ENCODE measurements at regions not wholly inside any gene's neighbourhood (a gene's known extent, or its start where the extent isn't known, plus 50 kb on each side); places are given as distances from the start of the nearest gene placed in this dataset.

GRCh38 chr4:179478608-179479007 lies 2036.4 kb upstream of the AGA start:
- no peak for DNase-seq
- no peak for TF ChIP-seq GATA1 (IDR thresholded peaks at IDR 0.05; ENCODE audit: low read depth, low read length)
- TF ChIP-seq POLR2A (IDR thresholded peaks at IDR 0.05; ENCODE audit: low read length) = no peak

GRCh38 chr4:179485781-179486180 lies 2043.5 kb upstream of the AGA start:
- DNase-seq = no peak
- no peak for TF ChIP-seq GATA1 (IDR thresholded peaks at IDR 0.05; ENCODE audit: low read depth, low read length)
- TF ChIP-seq POLR2A (IDR thresholded peaks at IDR 0.05; ENCODE audit: low read length) = no peak

GRCh38 chr4:179486570-179487335 lies 2044.5 kb upstream of the AGA start:
- DNase-seq = no peak
- TF ChIP-seq POLR2A (IDR thresholded peaks at IDR 0.05; ENCODE audit: low read length) = no peak
- TF ChIP-seq GATA1 (IDR thresholded peaks at IDR 0.05; ENCODE audit: low read depth, low read length) = no peak

- TF ChIP-seq POLR2A (IDR thresholded peaks at IDR 0.05; ENCODE audit: low read length) = no peak
- TF ChIP-seq GATA1 (IDR thresholded peaks at IDR 0.05; ENCODE audit: low read depth, low read length) = no peak
- DNase-seq = no peak
Measured at GRCh38 chr4:179492260-179493080, 2050.2 kb upstream of the AGA start.

GRCh38 chr4:179503976-179504375 lies 2061.7 kb upstream of the AGA start:
- no peak for DNase-seq
- no peak for TF ChIP-seq POLR2A (IDR thresholded peaks at IDR 0.05; ENCODE audit: low read length)
- TF ChIP-seq GATA1 (IDR thresholded peaks at IDR 0.05; ENCODE audit: low read depth, low read length) = no peak

GRCh38 chr4:179509489-179509888 lies 2067.3 kb upstream of the AGA start:
- TF ChIP-seq GATA1 (IDR thresholded peaks at IDR 0.05; ENCODE audit: low read depth, low read length) (no peak), POLR2A (IDR thresholded peaks at IDR 0.05; ENCODE audit: low read length) (no peak)
- no peak for DNase-seq

GRCh38 chr4:179521952-179522351 lies 2079.7 kb upstream of the AGA start:
- TF ChIP-seq POLR2A (IDR thresholded peaks at IDR 0.05; ENCODE audit: low read length) (no peak), GATA1 (IDR thresholded peaks at IDR 0.05; ENCODE audit: low read depth, low read length) (no peak)
- no peak for DNase-seq

GRCh38 chr4:179530958-179531357 lies 2088.7 kb upstream of the AGA start:
- DNase-seq = no peak
- TF ChIP-seq POLR2A (IDR thresholded peaks at IDR 0.05; ENCODE audit: low read length) = no peak
- no peak for TF ChIP-seq GATA1 (IDR thresholded peaks at IDR 0.05; ENCODE audit: low read depth, low read length)

GRCh38 chr4:179536694-179537093 lies 2094.5 kb upstream of the AGA start:
- no peak for DNase-seq
- TF ChIP-seq GATA1 (IDR thresholded peaks at IDR 0.05; ENCODE audit: low read depth, low read length) (no peak), POLR2A (IDR thresholded peaks at IDR 0.05; ENCODE audit: low read length) (no peak)

- no peak for TF ChIP-seq GATA1 (IDR thresholded peaks at IDR 0.05; ENCODE audit: low read depth, low read length)
- TF ChIP-seq POLR2A (IDR thresholded peaks at IDR 0.05; ENCODE audit: low read length) = no peak
- no peak for DNase-seq
Measured at GRCh38 chr4:179539641-179540040, 2097.4 kb upstream of the AGA start.

- DNase-seq = no peak
- TF ChIP-seq GATA1 (IDR thresholded peaks at IDR 0.05; ENCODE audit: low read depth, low read length) = no peak
- no peak for TF ChIP-seq POLR2A (IDR thresholded peaks at IDR 0.05; ENCODE audit: low read length)
Measured at GRCh38 chr4:179543771-179544170, 2101.5 kb upstream of the AGA start.

GRCh38 chr4:179544496-179544895 lies 2102.3 kb upstream of the AGA start:
- no peak for DNase-seq
- no peak for TF ChIP-seq GATA1 (IDR thresholded peaks at IDR 0.05; ENCODE audit: low read depth, low read length)
- no peak for TF ChIP-seq POLR2A (IDR thresholded peaks at IDR 0.05; ENCODE audit: low read length)

GRCh38 chr4:179552131-179552530 lies 2109.9 kb upstream of the AGA start:
- DNase-seq = no peak
- TF ChIP-seq POLR2A (IDR thresholded peaks at IDR 0.05; ENCODE audit: low read length) (no peak), GATA1 (IDR thresholded peaks at IDR 0.05; ENCODE audit: low read depth, low read length) (no peak)

- no peak for TF ChIP-seq GATA1 (IDR thresholded peaks at IDR 0.05; ENCODE audit: low read depth, low read length)
- no peak for DNase-seq
Measured at GRCh38 chr4:179563741-179564140, 2121.5 kb upstream of the AGA start.

- TF ChIP-seq GATA1 (IDR thresholded peaks at IDR 0.05; ENCODE audit: low read depth, low read length) (no peak), POLR2A (IDR thresholded peaks at IDR 0.05; ENCODE audit: low read length) (no peak)
- DNase-seq = no peak
Measured at GRCh38 chr4:179569549-179569948, 2127.3 kb upstream of the AGA start.

All from erythroblast (primary cell).